ENCODE measurements at regions not wholly inside any gene's neighbourhood (a gene's known extent, or its start where the extent isn't known, plus 50 kb on each side); places are given as distances from the start of the nearest gene placed in this dataset.
"Not testable (repeated sequence)": the region's sequence is repeated elsewhere in the genome, so short reads cannot be mapped to it uniquely, and the experiment has no call there.

GRCh38 chr6:67887747-67888545, 747.1 kb upstream of the ADGRB3 start:
- no peak for DNase-seq

DNA sequence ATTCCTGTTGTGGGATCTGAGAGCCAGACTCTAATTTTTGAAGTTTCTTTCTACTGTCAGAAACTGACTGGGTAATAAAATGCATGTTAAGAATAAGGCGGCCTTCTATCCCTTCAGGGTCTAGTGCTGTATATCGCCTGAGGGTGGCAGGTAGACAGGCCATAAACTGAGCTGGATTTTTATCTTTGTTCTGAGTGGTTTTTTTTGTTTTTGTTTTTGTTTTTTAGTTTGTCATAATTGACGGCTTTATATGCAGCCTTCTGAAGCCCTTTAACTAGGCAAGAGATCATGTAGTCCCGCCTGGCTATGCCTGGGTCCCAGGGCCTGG, 747.7 kb upstream of the ADGRB3 start:
- no peak for DNase-seq

DNA sequence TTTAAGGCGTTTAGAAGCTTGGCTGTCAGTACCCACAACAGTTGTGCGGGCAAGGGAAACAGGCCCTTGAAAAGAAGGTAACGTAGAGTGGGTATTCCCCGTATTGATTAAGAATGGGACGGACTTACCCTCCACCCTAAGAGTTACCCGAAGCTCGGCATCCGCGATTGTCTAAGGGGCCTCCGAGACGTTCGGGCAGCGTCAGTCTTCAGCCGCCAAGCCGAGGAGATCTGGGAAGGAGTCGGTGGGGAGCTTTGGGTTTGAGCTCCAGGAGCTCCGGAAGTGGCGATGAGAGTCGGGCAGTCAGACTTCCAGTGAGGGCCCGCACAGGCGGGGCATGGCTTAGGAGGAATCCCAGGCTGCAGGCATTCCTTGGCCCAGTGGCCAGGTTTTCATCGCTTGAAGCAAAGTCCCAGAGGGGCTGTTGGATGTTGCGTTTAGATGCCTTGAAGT, 748.2 kb upstream of the ADGRB3 start:
- DNase-seq: no peak

GRCh38 chr6:67886036-67886707, 748.9 kb upstream of the ADGRB3 start:
- DNase-seq: no peak

DNA sequence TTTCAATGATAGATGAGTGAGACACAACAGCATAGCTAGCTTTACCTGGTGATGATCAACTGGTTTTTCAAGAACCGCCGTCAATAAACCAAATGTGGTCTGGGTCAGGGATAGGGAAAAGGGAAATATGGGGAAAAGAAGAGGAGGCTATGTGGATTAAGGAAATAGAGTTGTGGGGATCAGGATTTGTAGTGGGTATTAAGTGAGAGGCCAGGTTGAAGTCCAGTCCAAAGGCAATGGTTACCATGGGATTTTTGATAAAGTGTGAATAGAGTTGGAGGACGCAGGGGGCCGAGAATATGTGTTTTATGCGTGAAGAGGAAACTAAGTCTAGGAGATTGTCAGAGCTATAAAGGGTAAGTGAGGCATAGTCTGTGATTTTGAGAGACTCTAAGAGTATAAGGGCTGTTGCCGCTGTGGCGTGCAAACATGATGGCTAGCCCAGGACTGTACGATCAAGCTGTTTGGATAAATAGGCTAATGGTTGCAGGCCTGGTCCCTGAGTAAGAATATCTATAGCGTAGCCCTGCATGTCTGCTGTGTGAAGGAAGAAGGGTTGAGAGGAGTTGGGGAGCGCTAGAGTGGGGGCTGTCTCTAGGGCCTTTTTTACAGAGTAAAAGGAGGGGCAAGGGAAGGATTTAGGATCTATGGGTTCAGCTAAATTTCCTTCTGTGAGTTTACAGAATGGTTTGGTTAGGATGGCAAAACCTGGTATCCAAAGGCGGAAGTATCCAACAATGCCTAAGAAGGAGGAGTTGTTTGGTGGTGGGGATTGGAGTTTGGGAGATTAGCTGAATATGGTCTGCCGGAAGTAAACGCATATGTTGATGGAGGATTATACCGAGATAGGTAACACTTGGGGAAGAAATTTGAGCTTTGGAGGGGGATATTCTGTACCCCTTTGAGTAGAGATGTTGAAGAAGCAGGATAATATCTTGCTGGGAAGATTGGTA, 749.7 kb upstream of the ADGRB3 start:
- no peak for DNase-seq

- DNase-seq: no peak
These were observed 750.6 kb upstream of the ADGRB3 start for GRCh38 chr6:67884442-67884841.

- DNase-seq: no peak
These were observed 751.3 kb upstream of the ADGRB3 start for GRCh38 chr6:67883500-67884366.

DNA sequence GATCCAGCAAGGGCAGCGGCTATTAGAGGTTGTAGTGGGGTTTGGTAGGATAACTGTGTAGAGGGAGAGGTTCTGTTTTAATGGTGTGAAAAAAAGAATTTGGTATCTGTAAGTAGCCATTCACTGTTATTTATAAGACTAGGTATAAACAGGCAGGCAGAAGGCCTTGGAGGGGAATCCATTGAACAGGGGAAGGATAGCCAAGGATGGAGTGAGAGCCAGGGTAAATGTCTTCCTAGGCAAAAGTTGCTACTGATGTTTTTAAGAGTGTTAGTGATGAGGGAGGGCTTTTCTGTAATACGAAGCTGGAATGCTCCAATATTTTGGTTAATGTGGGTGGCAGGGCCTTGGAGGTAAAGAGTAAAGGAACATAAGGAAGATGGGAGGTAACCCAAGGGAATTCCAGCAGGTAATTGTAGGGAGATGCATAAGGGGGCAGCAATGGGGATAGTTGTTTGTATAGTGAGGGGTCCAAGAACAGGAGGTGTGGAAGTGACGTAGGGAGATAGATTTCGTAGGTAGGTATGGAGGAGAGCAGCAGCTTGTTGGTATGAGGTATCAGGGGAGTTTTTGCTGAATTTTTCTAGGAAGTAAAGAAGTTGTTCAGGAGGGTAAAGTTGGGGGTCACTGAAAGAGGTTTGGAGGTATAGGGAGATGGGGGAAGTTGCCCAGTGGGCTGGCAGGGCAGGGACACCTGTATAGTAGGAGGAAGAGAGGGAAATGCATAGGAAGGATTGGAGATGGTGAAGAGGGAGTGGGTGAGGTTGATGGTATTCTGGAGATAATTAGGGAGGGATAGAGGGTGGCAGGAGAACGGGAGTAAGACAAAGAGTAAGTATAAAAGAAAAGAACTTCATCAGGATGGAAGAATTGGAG, 752.4 kb upstream of the ADGRB3 start:
- no peak for DNase-seq

DNA sequence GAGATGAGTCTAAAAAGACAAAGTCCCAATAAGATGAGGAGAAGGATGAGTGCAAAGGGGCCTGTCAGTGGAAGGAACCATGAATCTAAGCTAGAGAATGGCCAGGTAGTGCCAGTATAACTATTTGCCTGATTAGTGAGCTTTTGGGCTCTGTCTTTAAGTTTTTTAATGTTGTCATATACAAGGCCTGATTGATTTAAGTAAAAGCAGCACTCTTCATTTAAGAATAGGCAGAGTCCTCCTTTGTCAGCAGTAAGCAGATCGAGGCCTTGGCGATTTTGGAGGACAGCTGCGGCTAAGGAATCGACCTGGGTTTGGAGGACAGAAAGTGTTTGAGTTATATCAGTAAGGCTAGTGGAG, 753.4 kb upstream of the ADGRB3 start:
- DNase-seq: no peak

DNA sequence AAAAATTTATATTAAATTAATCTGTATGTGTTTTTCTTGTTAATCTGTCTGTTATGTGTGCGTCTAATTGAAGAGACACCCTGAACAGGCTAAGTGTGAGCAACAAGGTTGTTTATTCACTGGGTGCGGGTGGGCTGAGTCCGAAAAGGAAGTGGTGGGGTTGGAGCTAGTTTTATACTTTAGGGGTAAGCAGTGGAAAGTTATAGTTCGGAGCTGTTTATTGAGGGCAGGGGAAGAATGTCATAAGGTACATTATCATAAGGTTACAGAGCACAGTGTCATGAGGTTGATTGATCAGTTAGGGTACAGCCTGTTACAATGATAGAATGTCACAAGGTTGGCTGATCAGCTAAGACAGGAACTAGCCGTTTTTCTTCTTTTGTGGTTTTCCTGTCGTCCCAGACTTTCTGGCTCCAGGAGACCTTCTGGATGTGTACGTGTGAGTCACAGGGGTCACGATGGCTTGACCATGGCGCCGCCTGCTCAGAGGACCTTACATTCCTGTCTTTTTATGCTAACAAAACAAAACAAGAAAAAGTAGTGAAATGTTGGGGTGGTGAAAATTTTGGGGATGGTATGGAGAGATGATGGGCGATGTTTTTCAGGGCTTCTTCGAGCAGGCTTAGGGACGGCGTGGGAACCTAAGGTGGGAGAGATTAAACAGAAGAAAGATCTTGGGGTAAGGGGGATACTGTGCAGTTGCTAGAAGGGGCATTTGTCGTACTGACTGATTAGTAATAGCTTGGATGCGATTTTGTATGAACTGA, 754.0 kb upstream of the ADGRB3 start:
- no peak for DNase-seq

- not testable (repeated sequence) for DNase-seq
These were observed 754.7 kb upstream of the ADGRB3 start for GRCh38 chr6:67880343-67880742.

- not testable (repeated sequence) for DNase-seq
These were observed 755.2 kb upstream of the ADGRB3 start for GRCh38 chr6:67879928-67880327.

DNA sequence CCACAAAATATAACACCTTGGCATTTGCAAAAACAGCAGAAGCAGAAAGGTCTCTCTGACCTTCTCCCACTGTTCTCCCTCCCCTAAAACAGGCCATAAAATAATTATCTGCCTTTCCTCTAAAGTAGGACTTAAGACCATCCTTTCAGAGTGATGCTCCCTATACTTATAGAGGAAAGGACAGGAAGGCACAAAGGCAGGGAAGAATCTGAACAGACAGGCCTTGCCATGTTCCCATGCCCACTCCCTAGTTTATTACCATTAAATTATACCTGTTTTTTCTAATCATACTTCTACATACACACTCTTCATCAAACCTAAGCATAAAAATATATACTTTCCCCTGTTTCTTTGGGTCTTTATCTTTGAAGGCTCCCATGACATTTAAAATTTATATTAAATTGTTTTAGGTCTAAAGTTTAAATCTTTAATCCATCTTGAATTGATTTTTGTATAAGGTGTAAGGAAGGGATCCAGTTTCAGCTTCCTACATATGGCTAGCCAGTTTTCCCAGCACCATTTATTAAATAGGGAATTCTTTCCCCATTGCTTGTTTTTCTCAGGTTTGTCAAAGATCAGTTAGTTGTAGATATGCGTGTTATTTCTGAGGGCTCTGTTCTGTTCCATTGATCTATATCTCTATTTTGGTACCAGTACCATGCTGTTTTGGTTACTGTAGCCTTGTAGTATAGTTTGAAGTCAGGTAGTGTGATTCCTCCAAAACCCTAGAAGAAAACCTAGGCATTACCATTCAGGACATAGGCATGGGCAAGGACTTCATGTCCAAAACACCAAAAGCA, 755.8 kb upstream of the ADGRB3 start:
- not testable (repeated sequence) for DNase-seq

- not testable (repeated sequence) for DNase-seq
These were observed 756.9 kb upstream of the ADGRB3 start for GRCh38 chr6:67878216-67878615.

DNA sequence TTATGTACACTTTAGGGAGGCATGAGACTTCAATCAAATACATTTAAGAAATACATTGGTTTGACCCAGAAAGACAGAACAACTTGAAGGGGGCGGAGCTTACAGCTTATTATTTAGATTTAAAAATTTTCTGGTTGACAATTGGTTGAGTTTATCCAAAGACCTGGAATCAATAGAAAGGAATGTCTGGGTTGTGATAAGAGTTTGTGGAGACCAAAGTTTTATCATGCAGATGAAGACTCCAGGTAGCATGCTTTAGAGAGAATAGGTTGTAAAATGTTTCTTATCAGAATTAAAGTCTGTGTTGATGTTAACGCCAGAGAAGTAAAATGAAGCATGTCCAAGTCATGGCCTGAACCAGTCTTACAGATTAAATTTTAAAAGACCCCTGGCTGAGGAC, 757.8 kb upstream of the ADGRB3 start:
- no peak for DNase-seq

GRCh38 chr6:67875877-67876383, 759.2 kb upstream of the ADGRB3 start:
- no peak for DNase-seq

DNA sequence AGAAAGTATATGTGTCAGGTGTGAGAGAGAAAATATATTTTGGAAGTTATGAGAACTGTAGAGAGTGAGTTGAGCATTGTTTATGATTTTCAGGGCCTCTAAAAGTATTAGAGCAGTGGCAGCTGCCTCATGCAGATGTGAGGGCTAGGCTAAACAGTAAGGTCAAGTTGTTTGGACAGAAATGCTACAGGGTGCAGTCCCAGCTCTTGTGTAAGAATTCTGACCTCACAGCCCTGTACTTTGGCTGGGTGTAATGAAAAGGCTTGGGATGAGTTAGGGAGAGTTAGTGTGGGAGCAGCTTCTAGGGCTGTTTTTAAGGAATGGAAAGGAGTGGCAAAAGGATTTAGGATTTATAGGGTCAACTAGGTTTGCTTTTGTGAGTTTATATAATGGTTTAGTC, 764.8 kb upstream of the ADGRB3 start:
- DNase-seq: no peak

DNA sequence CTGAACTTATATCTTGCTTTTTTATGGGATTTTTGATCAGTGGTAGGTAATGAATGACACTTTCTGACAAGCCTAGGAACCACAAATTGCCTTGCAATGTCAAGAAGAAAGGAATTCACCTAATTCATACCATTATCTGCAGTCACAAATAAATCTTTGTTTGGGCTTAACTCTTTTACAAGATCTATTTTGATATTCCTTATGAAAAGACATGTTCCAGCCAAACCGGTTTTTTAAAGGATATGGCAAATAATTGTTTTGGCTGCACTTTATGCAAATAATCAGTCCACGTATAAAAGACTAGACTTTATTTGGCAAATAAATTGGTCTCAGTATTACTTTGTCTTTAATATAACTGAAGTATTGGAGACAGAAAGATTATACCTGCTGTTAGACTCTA, 771.7 kb upstream of the ADGRB3 start:
- DNase-seq: no peak

DNA sequence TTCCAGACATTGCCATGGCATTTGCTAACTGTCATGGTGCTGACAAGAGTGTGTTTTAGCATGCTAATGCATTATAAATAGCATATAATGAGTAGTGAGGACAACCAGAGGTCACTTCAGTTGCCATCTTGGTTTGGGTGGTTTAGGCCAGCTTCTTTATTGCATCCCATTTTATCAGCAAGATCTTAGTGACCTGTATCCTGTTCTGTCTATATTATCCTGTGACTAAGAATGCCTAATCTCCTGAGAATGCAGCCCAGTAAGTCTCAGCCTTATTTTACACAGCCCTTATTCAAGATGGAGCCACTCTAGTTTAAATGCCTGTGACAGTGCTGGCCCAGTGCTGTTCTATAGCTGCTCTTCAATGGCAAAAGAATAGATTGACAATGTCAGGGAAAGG, 781.0 kb upstream of the ADGRB3 start:
- DNase-seq: no peak

- DNase-seq: no peak
These were observed 795.3 kb upstream of the ADGRB3 start for GRCh38 chr6:67839818-67840217.
